VCaP (cell line): ENCODE measurements at regions not wholly inside any gene's neighbourhood (a gene's known extent, or its start where the extent isn't known, plus 50 kb on each side); places are given as distances from the start of the nearest gene placed in this dataset.

Experiments
- H3K27ac ChIP-seq: fragments of 450-650 bp; 2 replicates; pipeline ENCODE4 v1.5.1; 2017
- TF ChIP-seq, protein P1 (sequence below): fragments of 450-650 bp; conservative IDR thresholded peaks from 2 replicates; pipeline ENCODE4 v1.5.1; 2017; ENCODE audit warnings: mild to moderate bottlenecking, moderate library complexity

DNA sequence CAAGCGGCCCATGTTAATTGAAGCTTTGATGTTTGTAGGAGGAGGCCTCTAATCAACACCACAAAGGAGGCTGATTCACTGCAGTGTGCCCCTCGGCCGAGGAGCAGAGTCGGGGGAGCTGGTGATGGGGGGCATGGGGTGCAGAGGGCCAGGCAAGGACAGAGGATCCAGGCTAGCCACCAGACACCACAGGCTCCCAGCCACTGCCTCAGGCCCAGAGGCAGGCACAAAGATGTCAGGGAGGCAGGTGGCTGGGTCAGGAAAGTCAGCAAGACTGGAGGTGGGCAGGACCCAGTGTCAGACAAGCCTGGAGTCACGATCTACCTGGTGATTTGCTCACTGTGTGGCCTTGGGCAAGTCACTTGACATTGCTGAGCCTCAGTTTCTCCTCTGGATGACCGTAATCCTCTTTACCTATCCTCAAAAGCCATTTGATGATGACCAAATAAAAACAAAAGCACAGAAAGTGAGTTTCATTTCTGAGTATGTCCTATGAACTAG is 121.0 kb downstream of the BUD13 start:
- H3K27ac ChIP-seq: no peak overlapping the region
- TF ChIP-seq, protein P1, sequence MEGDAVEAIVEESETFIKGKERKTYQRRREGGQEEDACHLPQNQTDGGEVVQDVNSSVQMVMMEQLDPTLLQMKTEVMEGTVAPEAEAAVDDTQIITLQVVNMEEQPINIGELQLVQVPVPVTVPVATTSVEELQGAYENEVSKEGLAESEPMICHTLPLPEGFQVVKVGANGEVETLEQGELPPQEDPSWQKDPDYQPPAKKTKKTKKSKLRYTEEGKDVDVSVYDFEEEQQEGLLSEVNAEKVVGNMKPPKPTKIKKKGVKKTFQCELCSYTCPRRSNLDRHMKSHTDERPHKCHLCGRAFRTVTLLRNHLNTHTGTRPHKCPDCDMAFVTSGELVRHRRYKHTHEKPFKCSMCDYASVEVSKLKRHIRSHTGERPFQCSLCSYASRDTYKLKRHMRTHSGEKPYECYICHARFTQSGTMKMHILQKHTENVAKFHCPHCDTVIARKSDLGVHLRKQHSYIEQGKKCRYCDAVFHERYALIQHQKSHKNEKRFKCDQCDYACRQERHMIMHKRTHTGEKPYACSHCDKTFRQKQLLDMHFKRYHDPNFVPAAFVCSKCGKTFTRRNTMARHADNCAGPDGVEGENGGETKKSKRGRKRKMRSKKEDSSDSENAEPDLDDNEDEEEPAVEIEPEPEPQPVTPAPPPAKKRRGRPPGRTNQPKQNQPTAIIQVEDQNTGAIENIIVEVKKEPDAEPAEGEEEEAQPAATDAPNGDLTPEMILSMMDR: no peak

DNA sequence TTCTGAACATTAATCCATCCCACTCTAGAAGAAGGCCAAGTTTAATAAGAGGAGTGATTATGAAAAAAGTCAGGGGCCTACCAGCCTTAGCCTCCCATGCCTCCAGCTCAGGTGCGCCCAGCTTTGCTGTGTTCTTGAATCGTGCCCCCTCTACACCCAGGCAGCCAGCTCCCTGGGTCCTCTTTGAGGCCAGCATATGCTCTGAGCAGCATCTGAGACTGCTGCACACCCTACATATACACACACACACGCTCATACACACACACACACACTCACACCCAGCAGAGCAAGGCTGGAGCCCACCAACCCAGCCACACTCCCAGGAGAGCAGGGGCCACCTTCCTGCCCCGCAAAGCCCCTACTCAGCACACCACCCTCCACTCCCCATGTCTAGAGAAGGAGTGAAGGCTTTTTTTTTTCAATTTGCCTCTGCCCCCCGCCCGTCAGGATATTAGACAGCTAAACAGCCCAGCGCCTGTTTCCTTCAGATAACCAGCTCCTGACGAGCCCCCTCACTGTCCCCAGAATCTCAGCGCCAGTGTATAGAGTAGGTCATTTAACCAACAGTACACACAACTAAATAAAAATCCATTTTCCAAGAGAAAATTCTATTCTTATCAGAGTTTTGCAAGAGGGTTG is 121.6 kb downstream of the BUD13 start:
- TF ChIP-seq, protein P1: no peak
- H3K27ac ChIP-seq: no peak overlapping the region

DNA sequence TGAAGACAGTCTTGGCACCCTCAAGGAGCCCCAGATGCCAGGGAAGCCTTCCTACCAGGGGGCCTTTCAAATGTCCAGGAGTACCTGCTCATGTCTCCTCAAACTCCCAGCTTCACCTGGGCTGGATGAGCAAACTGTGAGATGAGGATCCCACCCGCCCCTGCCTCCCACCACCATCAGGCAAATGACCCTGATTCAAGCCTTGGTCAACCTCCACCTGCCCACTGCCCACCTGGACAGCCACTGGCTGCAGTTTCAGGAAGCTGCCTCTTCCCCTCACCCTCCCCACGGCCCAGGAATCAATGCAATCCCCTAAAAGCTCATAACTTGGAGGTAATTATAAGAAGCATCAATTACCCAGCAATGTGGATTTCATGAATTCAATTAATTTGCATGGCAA is 122.7 kb downstream of the BUD13 start:
- TF ChIP-seq, protein P1: no peak
- no peak overlapping the region for H3K27ac ChIP-seq

DNA sequence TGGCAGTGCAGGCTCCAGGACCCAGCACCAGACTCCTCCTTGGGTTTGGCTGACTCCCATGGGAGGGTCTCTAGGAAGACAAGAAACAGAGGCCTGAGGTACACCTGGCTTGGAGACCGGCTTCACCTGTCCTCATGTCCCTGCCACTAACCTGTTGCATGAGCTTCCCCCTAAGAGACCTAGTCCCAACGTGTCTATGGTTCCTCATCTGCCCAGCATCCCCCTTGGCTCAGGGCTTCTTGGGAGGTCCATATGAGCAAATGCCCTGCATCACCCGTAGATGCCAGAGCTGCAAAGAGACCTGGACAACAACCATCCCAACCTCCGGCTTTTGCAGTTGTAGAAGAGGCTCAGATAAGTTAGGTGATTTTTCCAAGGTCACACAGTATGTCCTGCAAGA is 123.5 kb downstream of the BUD13 start:
- TF ChIP-seq, protein P1: no peak
- H3K27ac ChIP-seq: no peak overlapping the region

DNA sequence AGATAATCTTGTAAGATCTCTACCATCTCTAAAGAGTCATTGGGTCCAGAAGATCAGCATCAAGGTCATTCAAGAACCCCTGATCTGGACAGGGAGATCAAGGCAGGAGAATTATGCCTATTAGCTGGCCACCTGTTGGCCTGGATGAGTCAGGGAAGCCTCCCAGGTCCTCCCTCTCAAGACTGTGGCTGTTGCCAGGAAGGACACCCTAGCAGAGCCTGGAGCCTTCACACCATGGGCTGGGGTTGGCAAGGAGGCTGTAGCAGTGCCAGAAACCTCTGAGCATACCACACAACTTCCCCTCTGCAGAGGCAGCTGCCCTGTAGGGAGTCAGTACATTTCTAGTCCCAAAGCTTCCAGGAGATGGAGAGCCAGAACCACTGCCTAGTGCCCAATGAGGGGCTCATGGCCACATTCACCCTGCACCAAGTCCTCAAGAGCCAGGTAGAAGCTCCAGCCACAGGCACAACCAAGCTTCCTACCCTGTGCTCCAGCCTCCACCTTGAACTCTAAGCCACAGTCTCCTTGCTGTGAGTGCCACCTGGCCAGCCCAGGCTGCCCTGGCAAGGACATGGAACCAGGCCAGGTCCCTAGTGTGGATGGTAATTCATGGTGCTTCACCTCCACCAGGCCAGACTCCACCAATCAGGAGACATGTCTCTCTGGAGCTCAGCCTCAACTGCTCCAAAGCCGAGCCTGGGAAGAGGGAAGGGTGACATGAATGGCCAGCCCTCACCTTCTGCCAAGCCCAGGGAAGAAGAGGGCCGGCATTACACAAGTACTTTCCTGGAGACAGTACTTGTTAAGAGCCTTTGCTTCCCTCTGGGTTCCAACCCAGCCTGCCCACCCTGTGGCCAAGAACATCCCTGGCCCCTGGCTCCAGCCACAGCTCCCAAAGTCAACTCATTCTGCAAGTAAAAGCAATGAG is 124.3 kb downstream of the BUD13 start:
- TF ChIP-seq, protein P1: no peak
- no peak overlapping the region for H3K27ac ChIP-seq

DNA sequence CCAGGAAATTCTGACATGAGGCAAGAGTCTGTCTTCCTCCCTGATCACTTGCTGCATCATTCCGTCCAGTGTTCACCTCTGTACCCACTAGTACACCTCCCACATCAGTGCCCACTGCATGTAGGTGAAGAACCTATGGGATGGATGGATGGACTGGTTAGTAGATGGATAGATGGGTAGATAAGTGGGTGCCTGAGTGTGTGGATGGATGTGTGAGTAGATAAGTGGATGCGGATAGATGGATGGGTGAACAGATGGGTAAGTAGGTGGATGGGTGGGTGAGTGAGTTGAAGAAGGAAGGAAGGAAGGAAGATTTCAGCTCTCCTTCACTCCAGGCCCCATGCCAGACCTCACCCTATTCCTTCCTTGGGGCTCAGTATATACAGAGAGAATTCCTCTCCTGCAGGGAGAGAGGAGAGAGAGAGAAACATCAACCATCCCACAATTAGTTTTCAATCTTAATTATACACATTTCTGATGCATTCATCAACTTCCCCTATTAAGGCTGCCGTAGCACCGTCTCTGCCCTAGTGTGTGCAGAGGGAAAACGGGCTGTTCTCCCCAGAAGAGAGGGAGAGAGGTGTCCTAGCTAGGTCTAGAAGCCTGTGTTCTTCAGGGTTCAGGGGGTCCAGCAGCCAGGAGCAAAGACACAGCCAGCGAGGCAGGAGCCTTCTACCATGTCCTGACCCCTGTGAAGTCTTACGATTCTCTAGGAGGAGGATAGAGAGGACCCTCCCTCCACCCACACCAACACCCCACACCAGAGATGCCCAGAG is 125.3 kb downstream of the BUD13 start:
- TF ChIP-seq, protein P1: no peak

DNA sequence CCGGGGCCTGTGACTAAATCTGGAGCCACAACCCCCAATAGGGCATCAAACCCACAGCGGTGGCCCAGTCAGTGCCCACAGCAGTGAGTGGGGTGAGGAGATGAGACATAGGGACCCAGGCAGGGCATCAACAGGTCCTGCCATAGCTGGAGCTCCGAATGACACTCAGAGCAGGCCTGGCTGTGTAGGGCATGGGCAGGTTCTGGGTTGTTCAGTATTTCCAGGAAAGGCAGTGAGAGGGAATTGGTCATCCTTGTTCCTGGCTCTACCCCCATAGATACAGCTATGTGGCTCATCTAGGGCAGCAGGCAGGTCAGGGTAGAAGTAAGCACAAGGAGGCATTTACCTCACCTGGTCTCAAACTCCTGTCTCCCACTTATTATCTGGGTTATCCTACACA is 126.6 kb downstream of the BUD13 start:
- H3K27ac ChIP-seq: no peak overlapping the region
- TF ChIP-seq, protein P1: no peak

More for the DNA sequence above, 125.3 kb downstream of the BUD13 start:
- no peak overlapping the region for H3K27ac ChIP-seq
